Mucosa of descending colon (tissue), 3 donors: ENCODE measurements at regions not wholly inside any gene's neighbourhood (a gene's known extent, or its start where the extent isn't known, plus 50 kb on each side); places are given as distances from the start of the nearest gene placed in this dataset.

ENCODE experiments used
- ATAC-seq: fragments of 200-7000 bp; cut with Tn5 transposase; one replicate; pipeline ENCODE4 v1.9.1; 2020; ENCODE audit warnings: mild to moderate bottlenecking, moderate library complexity
- DNase-seq, 3 donors: peaks; one replicate each; pipeline ENCODE4 v3.0.0-alpha.2; 2020
- H3K36me3 ChIP-seq: fragments of 200-600 bp; one replicate; pipeline ENCODE4 v1.8.0; 2021; ENCODE audit warnings: low read depth, mild to moderate bottlenecking
- H3K4me1 ChIP-seq: fragments of 200-600 bp; one replicate; pipeline ENCODE4 v1.8.0; 2021; ENCODE audit warnings: low read depth, mild to moderate bottlenecking
- H3K4me3 ChIP-seq: fragments of 200-600 bp; one replicate; pipeline ENCODE4 v1.8.0; 2021; ENCODE audit warnings: mild to moderate bottlenecking
- H3K9me3 ChIP-seq: fragments of 200-600 bp; one replicate; pipeline ENCODE4 v1.8.0; 2021; ENCODE audit warnings: mild to moderate bottlenecking
- CTCF ChIP-seq: fragments of 200-600 bp; IDR thresholded peaks from one replicate; pipeline ENCODE4 v1.8.0; 2022; ENCODE audit warnings: antibody characterized with exemption, mild to moderate bottlenecking
- intact Hi-C, 2 donors: fragments of 100-400 bp; cut with DNase I in 1 of 2; cut with micrococcal nuclease in 1 of 2; formaldehyde crosslinking; loops; one replicate each; pipeline versions ENCODE4 v1.11.0 to v1.11.1; 2022; cut with DNase I, micrococcal nuclease
- donor health status: DM: no; HTN: no; CAD: no; lungs with moderate emphysema.
- donor health status: DM: no; HTN: no; CAD: no.
- donor health status: DM: no; HTN: yes; CAD: no.

- Histone ChIP-seq H3K9me3 (no peaks in the 10 kb centered on the region), H3K4me1 (no peaks in the 10 kb centered on the region), H3K36me3 (no peaks in the 10 kb centered on the region), H3K4me3 (no peak overlapping the region)
- ATAC-seq, result no peak
- TF ChIP-seq CTCF, result no peak
- intact Hi-C loops, result no loop called here
- DNase-seq, result no peak
Measured at GRCh38 chr1:87201768-87202167, 126.9 kb upstream of the LMO4 start.

- no peak overlapping the region for H3K4me3 ChIP-seq
- ATAC-seq (no peak), DNase-seq (no peak)
- no peaks in the 10 kb centered on the region for H3K4me1 ChIP-seq
- intact Hi-C loops, result no loop called here
- no peaks in the 10 kb centered on the region for H3K36me3 ChIP-seq
- H3K9me3 ChIP-seq, result no peaks in the 10 kb centered on the region
- no peak for TF ChIP-seq CTCF
Measured at GRCh38 chr1:87202451-87202850, 126.2 kb upstream of the LMO4 start.

- no peak for ATAC-seq
- no peak for DNase-seq
- H3K36me3 ChIP-seq, result no peaks in the 10 kb centered on the region
- no peaks in the 10 kb centered on the region for H3K4me1 ChIP-seq
- TF ChIP-seq CTCF, result no peak
- no peaks in the 10 kb centered on the region for H3K9me3 ChIP-seq
- H3K4me3 ChIP-seq, result no peak overlapping the region
- intact Hi-C loops, result no loop called here
Measured at GRCh38 chr1:87202922-87203655, 125.6 kb upstream of the LMO4 start.

GRCh38 chr1:87203904-87204303 is 124.8 kb upstream of the LMO4 start:
- Histone ChIP-seq H3K36me3 (no peaks in the 10 kb centered on the region), H3K4me3 (no peak overlapping the region), H3K4me1 (no peaks in the 10 kb centered on the region), H3K9me3 (no peaks in the 10 kb centered on the region)
- TF ChIP-seq CTCF, result no peak
- ATAC-seq (no peak), DNase-seq (no peak)
- intact Hi-C loops, result no loop called here

GRCh38 chr1:87204441-87204840 is 124.2 kb upstream of the LMO4 start:
- Histone ChIP-seq H3K4me1 (no peaks in the 10 kb centered on the region), H3K4me3 (no peak overlapping the region), H3K9me3 (no peaks in the 10 kb centered on the region), H3K36me3 (no peaks in the 10 kb centered on the region)
- ATAC-seq (no peak), DNase-seq (no peak)
- no peak for TF ChIP-seq CTCF
- intact Hi-C loops, result no loop called here

GRCh38 chr1:87204921-87205320 is 123.8 kb upstream of the LMO4 start:
- intact Hi-C loops, result no loop called here
- Histone ChIP-seq H3K4me1 (no peaks in the 10 kb centered on the region), H3K4me3 (no peak overlapping the region), H3K9me3 (no peaks in the 10 kb centered on the region), H3K36me3 (no peaks in the 10 kb centered on the region)
- no peak for TF ChIP-seq CTCF
- no peak for DNase-seq
- ATAC-seq, result no peak
